ENCODE measurements at regions not wholly inside any gene's neighbourhood (a gene's known extent, or its start where the extent isn't known, plus 50 kb on each side); places are given as distances from the start of the nearest gene placed in this dataset.

GRCh38 chr3:67109651-67110204 lies 111.6 kb downstream of the KBTBD8 start:
- TF ChIP-seq CTCF (IDR thresholded peaks at IDR 0.05 in 2 of 3, conservative IDR thresholded peaks at IDR 0.05 in 1 of 3; ENCODE audit: insufficient read depth in 2 of 3, low read depth in 1 of 3, low read length in 3 of 3): peak in 2 of 3 experiments; percentile 22 to 56; a peak in 2 of 6 replicates
- no peak for TF ChIP-seq ZNF785 (CRISPR knock-in tag; IDR thresholded peaks at IDR 0.05)
- TF ChIP-seq RAD21 (CRISPR knock-in tag; conservative IDR thresholded peaks at IDR 0.05 in 1 of 2, IDR thresholded peaks at IDR 0.05 in 1 of 2): peak in 1 of 2 experiments; percentile 58; a peak in 3 of 4 replicates
- peak; percentile 23; the same call in 1 of the 2 replicates for TF ChIP-seq REST (IDR thresholded peaks at IDR 0.05; ENCODE audit: borderline replicate concordance)
- no peak for TF ChIP-seq REST (CRISPR knock-in tag; IDR thresholded peaks at IDR 0.05; ENCODE audit: low read depth)
- no peak for TF ChIP-seq ATF4 (CRISPR knock-in tag; IDR thresholded peaks at IDR 0.05)
- H3K4me2 ChIP-seq (ENCODE audit: insufficient read depth, low read length): no peak overlapping the region
- no peak overlapping the region for H3K4me3 ChIP-seq
- in situ Hi-C loops (cut with MboI): loop anchor here (10.0 kb wide), 1 partner anchor 255 kb away; no protein-coding TSS in a partner anchor
- BruUV-seq (replicated peaks): no TSS peak
- ChIA-PET CTCF (ENCODE audit: low intra/inter-chr PET ratio) (no interaction called here), POLR2A (interaction anchor here (0.7 kb wide), 1 partner anchor 134 kb away, joined by 3 read pairs; no protein-coding TSS in a partner anchor)
- WGBS (ENCODE audit: insufficient coverage, low coverage, missing lambda C conversion rate): 17% methylated on average over 3 of the region's 3 CpGs
- H3K9me1 ChIP-seq (ENCODE audit: control insufficient read depth, insufficient read depth, low read length): no peaks in the 10 kb centered on the region
- no peak overlapping the region for H3K27ac ChIP-seq (ENCODE audit: extremely low read depth, low read depth, low read length)
- H3K4me1 ChIP-seq (replicated peaks in 1 of 2; ENCODE audit: control insufficient read depth in 2 of 2, insufficient read depth in 2 of 2, low read length in 2 of 2): no peaks in the 10 kb centered on the region
- no peaks in the 10 kb centered on the region for H3K27me3 ChIP-seq (ENCODE audit: control insufficient read depth in 2 of 2, insufficient read depth in 2 of 2, low read length in 2 of 2)
- H3K9me3 ChIP-seq (replicated peaks; ENCODE audit: control insufficient read depth, insufficient read depth, low read depth, low read length): no peaks in the 10 kb centered on the region
- intact Hi-C loops (cut with micrococcal nuclease): loop anchor here (5.0 to 10.0 kb wide), 4 partner anchors 137 to 1768 kb away; no protein-coding TSS in a partner anchor
- no peak overlapping the region for H2AFZ ChIP-seq (ENCODE audit: low read depth, low read length)
- no peaks in the 10 kb centered on the region; the same call in 1 of the 2 replicates for H4K20me1 ChIP-seq (replicated peaks; ENCODE audit: control insufficient read depth, insufficient read depth, low read length)
- DNase-seq (ENCODE audit: extremely low read depth in 1 of 4, low spot score in 3 of 4): peak; percentile 5 to 17 (median 7)
- ATAC-seq: no peak
- no peaks in the 10 kb centered on the region for H3K36me3 ChIP-seq (ENCODE audit: control insufficient read depth, insufficient read depth, low read length)
- no peak for FAIRE-seq
- H3K79me2 ChIP-seq (ENCODE audit: control insufficient read depth, insufficient read depth, low read length): no peaks in the 10 kb centered on the region
- H3K9ac ChIP-seq (ENCODE audit: insufficient read depth in 1 of 2, low read depth in 2 of 2, low read length in 2 of 2): no peak overlapping the region
